HG03354 (cell line): ENCODE measurements at regions not wholly inside any gene's neighbourhood (a gene's known extent, or its start where the extent isn't known, plus 50 kb on each side); places are given as distances from the start of the nearest gene placed in this dataset.

Source experiments
- ATAC-seq: cut with Tn5 transposase; IDR thresholded peaks from one replicate; pipeline ENCODE4 v1.9.1; 2021; ENCODE audit warnings: mild to moderate bottlenecking; ENCODE audit not compliant: unreplicated experiment, poor library complexity, severe bottlenecking

GRCh38 chr20:6882561-6883291 is 115.2 kb downstream of the BMP2 start:
- ATAC-seq = no peak

GRCh38 chr20:6884114-6884513 is 116.6 kb downstream of the BMP2 start:
- ATAC-seq = no peak

GRCh38 chr20:6886065-6886729 is 118.7 kb downstream of the BMP2 start:
- ATAC-seq = no peak

- no peak for ATAC-seq
Measured at GRCh38 chr20:6887966-6888365, 120.5 kb downstream of the BMP2 start.

DNA sequence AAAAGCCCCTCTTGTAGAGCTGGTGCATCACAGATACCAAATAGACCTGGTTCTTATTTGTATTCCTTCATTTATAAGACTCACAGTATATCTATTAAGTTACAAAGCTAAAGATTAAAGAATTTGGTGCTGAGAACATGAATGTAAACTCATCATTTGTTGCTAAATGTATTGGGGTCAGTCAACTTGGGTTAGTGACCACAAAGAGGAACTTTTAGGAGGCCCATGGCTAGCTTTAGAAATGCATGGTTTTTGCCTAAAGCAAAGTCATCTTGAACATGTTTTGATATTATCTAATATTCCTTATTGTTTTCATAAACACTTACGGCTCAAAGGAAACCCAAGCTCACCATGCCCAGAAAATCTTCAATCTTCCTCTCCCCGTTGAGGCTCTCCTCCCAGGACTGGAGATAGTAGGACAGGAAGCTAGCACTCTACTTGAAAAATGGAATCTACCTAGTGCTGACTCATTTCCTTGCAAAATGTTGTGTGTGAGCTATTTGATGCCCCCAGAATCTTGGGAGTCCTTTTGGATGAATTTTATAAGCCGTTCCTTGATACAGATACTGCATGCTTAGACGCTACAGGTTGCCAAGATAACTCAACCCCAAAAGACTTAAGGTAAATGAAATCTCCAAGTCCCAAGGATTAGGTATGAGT is 121.4 kb downstream of the BMP2 start:
- ATAC-seq = no peak

DNA sequence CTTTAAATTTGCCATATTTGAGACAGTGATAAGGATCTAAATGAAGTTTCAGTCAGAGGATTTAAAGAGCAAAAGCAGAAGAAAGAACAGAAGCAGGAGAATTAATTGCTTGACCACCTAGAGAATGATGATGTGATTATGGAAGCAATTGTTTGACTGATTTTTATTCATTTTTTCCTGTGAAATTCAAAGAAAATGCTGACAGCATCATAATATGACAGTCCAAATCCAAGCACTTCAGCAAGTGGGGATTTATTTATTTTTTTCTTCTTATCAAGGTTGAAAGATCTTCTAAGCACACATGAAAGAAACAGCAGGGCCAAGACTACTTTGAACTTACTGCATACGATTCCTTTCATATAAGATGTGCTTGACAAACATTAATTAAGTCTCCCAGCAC is 125.2 kb downstream of the BMP2 start:
- no peak for ATAC-seq

GRCh38 chr20:6898928-6899327 is 131.4 kb downstream of the BMP2 start:
- no peak for ATAC-seq

DNA sequence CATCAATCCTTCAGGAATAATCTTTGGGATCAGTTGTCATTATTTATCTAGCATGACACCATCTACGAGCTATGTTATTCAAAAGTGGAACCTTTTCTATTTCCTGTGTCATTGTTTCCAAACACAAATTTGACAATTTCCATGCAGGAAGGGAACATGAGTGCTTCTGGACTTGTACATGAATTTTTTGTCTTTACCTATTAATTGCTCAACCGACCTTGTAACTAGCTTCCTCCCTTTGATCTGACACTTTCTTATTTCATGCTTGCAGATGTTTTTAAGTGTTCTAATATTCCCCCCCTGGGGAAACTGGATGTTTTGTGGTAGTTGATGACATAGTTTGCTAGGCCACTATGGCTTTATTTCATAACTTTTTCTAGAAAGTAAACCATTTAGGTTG is 139.4 kb downstream of the BMP2 start:
- no peak for ATAC-seq

GRCh38 chr20:6908673-6909072 is 141.2 kb downstream of the BMP2 start:
- no peak for ATAC-seq

- ATAC-seq = no peak
Measured at GRCh38 chr20:6909608-6910007, 142.1 kb downstream of the BMP2 start.

DNA sequence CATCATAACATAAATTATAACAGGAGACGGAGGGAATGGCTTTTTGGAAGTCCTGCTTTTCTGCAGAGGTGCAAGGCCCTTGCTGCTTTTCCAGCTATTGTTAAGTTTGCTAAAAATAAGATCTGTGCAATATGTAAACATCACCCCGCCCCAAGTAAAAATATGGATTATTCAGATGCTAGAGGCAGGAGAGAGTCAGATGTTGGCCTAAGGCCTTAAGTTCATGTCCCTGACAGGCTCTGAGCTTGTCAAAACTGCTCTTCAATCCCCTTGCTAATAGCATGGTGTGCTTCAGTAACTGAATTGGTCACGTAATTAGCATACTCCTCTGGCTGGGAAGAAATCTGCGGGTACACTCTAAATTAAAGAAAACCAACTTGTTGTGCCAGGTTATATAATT is 147.5 kb downstream of the BMP2 start:
- no peak for ATAC-seq

DNA sequence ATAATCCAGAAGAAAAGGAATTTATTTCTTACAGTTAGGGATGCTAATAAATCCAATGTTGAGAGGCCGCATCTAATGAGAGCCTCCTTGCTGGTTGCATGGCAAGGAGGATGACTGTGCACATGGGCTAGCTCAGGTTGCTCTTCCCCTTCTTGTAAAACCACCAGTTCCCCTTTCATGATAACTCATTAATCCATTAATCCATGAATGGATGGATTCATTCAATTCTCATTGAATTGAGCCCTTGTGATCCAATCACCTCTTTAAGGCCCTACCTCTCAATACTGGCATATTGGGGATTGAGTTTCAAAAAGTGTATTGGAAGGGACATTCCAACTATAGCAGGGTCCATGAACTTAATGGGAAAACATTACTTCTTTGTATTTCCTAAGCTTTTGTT is 149.5 kb downstream of the BMP2 start:
- ATAC-seq = no peak

- ATAC-seq = no peak
Measured at GRCh38 chr20:6919792-6920468, 152.4 kb downstream of the BMP2 start.

DNA sequence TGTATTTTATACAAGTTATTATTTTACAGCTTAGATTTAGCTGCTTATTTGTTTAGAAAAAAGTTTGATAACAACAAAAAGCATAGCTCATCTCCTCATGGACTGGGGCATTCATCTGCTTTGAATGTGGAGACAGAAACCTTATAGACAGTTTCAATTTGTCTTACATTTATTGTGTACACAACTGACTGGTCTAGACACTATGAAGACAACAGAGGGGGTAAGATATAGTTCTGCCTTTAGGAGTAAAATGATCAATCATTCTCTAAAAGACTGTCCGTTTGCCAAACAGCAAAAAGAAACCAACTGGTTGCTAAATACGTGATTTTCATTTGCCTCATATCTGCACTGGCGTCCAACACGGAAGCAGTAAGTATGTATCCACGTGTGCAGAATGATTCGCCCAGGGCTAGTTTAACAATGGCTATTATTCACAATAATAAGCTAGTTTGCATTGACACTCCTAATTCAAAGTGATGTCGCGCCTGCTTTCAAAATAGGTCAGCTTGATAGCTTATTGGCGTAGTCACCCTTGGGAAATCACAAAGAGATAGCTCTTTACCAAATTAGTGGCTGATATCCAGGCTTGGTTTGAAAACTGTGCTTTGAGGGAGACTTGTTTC is 153.6 kb downstream of the BMP2 start:
- no peak for ATAC-seq

DNA sequence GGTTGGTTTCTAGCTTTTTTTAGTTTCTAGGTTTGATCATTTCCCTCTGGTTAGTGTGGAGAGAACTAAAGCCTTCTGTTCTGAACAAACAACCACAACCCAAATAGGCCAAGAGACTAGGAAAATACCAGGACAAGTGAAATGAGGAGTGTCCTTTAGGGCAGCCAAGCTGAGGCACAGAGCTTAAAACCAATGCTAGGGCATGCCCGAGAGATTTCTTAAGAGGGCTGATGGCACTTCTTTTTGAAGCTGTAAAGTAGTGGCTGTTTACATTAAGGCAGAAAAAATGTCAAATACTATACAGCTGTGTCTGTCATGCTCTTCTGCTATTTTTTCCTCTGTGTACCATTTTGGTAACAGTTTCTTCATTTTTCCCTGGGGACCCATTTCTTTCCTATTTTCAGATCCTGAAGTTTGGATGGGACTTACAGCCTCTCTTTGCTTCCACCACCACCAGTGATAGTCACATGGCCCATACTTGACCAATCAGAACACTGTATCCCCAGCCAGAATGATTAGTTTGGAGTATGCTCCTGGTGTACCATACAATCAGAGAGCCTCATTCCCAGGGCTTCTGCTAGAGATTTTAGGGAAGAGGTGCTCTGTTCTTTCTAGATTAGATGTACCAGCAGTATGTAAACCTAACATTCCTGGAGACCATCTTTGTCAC is 154.4 kb downstream of the BMP2 start:
- no peak for ATAC-seq

DNA sequence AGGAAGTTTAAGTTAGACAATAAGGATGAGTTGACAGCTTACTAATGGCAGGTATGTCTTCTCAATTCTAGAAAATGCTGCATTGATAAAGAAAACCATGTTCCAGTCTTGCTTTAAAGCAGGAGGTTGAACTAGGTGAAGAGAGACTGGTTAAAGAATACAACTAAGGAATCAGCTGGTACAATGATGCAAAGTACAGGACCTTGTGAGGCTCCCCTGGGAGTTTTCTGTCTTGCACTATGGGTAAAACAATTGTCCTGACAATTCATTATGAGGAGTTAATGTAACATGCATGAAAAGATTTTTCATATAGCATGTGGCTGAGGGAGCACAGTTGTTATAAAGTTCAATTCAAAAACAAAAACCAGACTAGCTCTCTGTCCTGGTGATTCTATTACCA is 157.2 kb downstream of the BMP2 start:
- ATAC-seq = no peak

DNA sequence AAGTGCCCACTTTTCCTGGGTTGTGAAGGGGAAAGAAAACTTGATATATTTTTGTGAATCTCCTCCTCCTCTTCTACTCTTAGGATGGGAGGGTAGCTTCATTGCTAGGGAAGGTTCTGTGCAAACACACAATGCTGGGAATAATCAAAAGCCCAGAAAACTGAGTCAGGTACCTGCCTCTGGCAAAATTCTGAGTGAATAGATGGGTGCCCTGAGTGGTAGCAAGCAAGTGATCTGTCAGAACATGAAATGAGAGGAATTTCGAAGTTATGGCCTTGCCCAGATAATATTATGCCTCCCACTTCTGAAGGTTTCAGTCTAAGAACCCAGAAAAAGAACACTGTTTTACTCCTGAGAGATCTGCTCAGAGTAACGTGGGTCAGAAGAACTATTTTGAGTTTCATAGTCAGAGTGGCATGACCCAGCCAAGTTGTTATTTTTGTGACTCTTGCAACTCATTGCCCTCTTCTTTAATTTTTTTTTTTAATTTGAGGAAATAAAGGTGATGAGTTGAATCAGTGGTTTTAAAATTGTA is 158.3 kb downstream of the BMP2 start:
- no peak for ATAC-seq

- ATAC-seq = peak; percentile 76
Measured at GRCh38 chr20:6940048-6940447, 172.6 kb downstream of the BMP2 start.

DNA sequence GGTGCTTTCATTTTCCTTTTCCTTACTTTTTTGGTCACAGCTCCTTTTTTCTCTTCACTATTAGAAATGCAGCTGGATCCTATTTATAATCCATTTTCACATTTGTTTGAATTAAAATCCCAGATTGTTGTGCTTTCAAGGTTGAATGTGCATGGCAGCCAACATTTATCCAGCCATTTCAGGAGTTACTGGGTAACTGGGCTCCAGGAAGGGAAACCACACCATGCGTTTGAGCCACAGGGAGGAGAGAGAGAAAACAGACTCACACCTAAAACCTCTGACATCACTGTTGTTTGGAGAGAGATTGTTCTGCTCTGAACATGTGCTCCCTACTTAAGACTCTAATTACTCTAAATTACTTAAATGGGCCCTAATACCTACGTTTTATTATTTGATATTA is 173.4 kb downstream of the BMP2 start:
- no peak for ATAC-seq
